ENCODE measurements at regions not wholly inside any gene's neighbourhood (a gene's known extent, or its start where the extent isn't known, plus 50 kb on each side); places are given as distances from the start of the nearest gene placed in this dataset.

DNA sequence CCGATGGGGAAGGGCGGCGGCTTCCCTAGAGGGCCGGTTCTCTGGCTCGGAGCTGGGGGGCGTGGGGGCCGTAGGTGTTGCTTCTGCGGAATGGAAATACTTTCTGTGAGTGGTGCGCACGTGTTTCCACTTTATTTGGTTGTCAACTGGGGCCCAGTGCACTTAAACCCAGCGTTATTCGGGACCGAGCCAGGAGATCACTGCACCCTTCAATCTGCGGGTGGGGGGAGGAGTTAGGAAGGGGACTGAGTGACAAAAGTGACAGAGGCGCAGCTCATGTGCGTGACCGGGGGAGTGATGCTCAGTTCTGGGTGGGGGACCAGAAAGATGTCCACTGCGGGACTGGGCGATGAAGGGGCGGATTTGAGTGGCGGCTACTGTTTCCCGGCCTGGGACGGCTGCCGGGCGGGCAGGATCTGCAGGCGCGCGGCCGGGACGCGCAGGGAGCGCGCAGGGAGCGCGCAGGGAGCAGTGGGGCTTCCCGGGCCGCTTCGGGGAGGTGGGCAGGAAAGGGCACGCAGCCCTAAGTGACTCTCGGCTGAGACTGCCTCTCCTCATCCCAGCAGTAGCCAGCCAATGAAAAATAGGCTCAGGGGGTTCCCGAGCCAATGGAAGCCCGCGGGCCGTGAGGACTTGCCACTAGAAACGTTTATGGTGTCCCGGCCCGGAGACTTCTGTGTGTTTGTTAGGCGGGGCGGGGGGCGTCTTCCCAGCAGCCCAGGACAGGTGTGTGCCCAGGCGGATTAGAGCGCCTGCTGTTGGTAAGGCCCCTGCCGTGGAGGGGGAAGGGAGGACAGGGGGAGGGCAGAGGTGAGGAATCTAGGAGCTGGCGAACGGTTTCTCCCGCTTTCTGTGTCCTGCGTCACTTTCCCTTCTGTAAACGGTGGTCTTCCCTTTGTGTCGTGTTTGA lies 54.3 kb upstream of the KDM7A start:
- H3K27ac ChIP-seq, result no peak overlapping the region
- H3K4me1 ChIP-seq, result no peaks in the 10 kb centered on the region
- H3K4me3 ChIP-seq, result peak overlapping the region; percentile 32
- no peaks in the 10 kb centered on the region for H3K36me3 ChIP-seq
- peak; percentile 22 to 39 for DNase-seq
- H3K9me3 ChIP-seq (replicated peaks), result no peaks in the 10 kb centered on the region
- no peaks in the 10 kb centered on the region for H3K27me3 ChIP-seq

- H3K4me1 ChIP-seq, result no peaks in the 10 kb centered on the region
- no peak overlapping the region for H3K4me3 ChIP-seq
- no peaks in the 10 kb centered on the region for H3K36me3 ChIP-seq
- no peak for DNase-seq
- H3K27me3 ChIP-seq, result no peaks in the 10 kb centered on the region
- no peak overlapping the region for H3K27ac ChIP-seq
- no peaks in the 10 kb centered on the region for H3K9me3 ChIP-seq (replicated peaks)
Observed at GRCh38 chr7:140230516-140230860, 53.7 kb upstream of the KDM7A start.

GRCh38 chr7:140229591-140230515 lies 53.1 kb upstream of the KDM7A start:
- DNase-seq, result no peak
- Histone ChIP-seq H3K4me3 (no peak overlapping the region), H3K27ac (no peak overlapping the region), H3K36me3 (no peaks in the 10 kb centered on the region), H3K4me1 (no peaks in the 10 kb centered on the region), H3K9me3 (replicated peaks) (no peaks in the 10 kb centered on the region), H3K27me3 (no peaks in the 10 kb centered on the region)

DNA sequence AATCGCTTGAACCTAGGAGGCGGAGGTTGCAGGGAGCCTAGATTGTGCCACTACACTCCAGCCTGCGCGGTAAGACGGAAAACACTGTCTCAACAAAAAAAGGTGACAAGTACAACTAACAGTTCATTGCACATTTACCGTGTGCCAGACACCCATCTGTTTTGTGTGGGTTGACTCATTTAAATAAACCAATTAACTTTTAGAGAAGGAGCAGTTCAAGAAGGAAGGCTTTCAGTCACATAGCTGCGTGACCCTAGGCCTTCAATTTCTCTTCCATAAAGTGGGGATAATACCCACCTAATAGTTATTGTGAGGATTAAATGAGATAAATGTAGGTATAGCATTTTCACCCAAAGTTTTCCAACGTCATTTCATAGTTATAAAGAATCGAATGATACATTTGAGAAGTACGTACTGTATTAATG lies 52.3 kb upstream of the KDM7A start:
- H3K4me3 ChIP-seq, result no peak overlapping the region
- H3K27ac ChIP-seq, result no peak overlapping the region
- H3K27me3 ChIP-seq, result no peaks in the 10 kb centered on the region
- H3K36me3 ChIP-seq, result no peaks in the 10 kb centered on the region
- no peak for DNase-seq
- H3K4me1 ChIP-seq, result no peaks in the 10 kb centered on the region
- no peaks in the 10 kb centered on the region for H3K9me3 ChIP-seq (replicated peaks)
